SJSA1 (cell line): ENCODE measurements at regions not wholly inside any gene's neighbourhood (a gene's known extent, or its start where the extent isn't known, plus 50 kb on each side); places are given as distances from the start of the nearest gene placed in this dataset.

Source experiments
- DNase-seq, 2 experiments: peaks; one replicate each; pipeline ENCODE4 v3.0.0-alpha.2; 2015 to 2020; ENCODE audit warnings: low spot score in 2 of 2, low read depth in 1 of 2
- H3K27ac ChIP-seq: fragments of 250-450 bp; sonication (Bioruptor Pico); 2 replicates; pipeline ENCODE4 v1.5.1; 2020; ENCODE audit warnings: mild to moderate bottlenecking, moderate library complexity
- H3K27me3 ChIP-seq: fragments of 250-450 bp; sonication (Bioruptor Pico); replicated peaks from 2 replicates; pipeline ENCODE4 v1.5.1; 2020; ENCODE audit warnings: mild to moderate bottlenecking, moderate library complexity
- H3K36me3 ChIP-seq: fragments of 250-450 bp; sonication (Bioruptor Pico); 2 replicates; pipeline ENCODE4 v1.5.1; 2020; ENCODE audit warnings: mild to moderate bottlenecking
- H3K4me1 ChIP-seq: fragments of 250-450 bp; sonication (Bioruptor Pico); replicated peaks from 2 replicates; pipeline ENCODE4 v1.6.1; 2021; ENCODE audit warnings: mild to moderate bottlenecking
- H3K4me3 ChIP-seq: fragments of 250-450 bp; sonication (Bioruptor Pico); 2 replicates; pipeline ENCODE4 v1.5.1; 2020; ENCODE audit warnings: mild to moderate bottlenecking
- H3K9me3 ChIP-seq: fragments of 250-450 bp; sonication (Bioruptor Pico); replicated peaks from 2 replicates; pipeline ENCODE4 v1.5.1; 2020; ENCODE audit warnings: mild to moderate bottlenecking

- Histone ChIP-seq H3K36me3 (no peaks in the 10 kb centered on the region), H3K27ac (no peak overlapping the region), H3K4me1 (no peaks in the 10 kb centered on the region), H3K4me3 (no peak overlapping the region), H3K9me3 (no peaks in the 10 kb centered on the region), H3K27me3 (no peaks in the 10 kb centered on the region)
- no peak for DNase-seq
Observed at GRCh38 chr9:28934111-28934510, 1360.8 kb upstream of the C9orf72 start.

GRCh38 chr9:28938981-28939380 is 1365.7 kb upstream of the C9orf72 start:
- Histone ChIP-seq H3K27ac (no peak overlapping the region), H3K9me3 (no peaks in the 10 kb centered on the region), H3K4me3 (no peak overlapping the region), H3K36me3 (no peaks in the 10 kb centered on the region), H3K4me1 (no peaks in the 10 kb centered on the region), H3K27me3 (no peaks in the 10 kb centered on the region)
- DNase-seq: no peak

- no peak overlapping the region for H3K27ac ChIP-seq
- H3K27me3 ChIP-seq: no peaks in the 10 kb centered on the region
- H3K36me3 ChIP-seq: no peaks in the 10 kb centered on the region
- H3K4me3 ChIP-seq: no peak overlapping the region
- H3K4me1 ChIP-seq: no peaks in the 10 kb centered on the region
- H3K9me3 ChIP-seq: no peaks in the 10 kb centered on the region
- no peak for DNase-seq
Observed at GRCh38 chr9:28941856-28942255, 1368.6 kb upstream of the C9orf72 start.

- DNase-seq: no peak
- Histone ChIP-seq H3K27ac (no peak overlapping the region), H3K4me3 (no peak overlapping the region), H3K27me3 (no peaks in the 10 kb centered on the region), H3K9me3 (no peaks in the 10 kb centered on the region), H3K4me1 (no peaks in the 10 kb centered on the region), H3K36me3 (no peaks in the 10 kb centered on the region)
Observed at GRCh38 chr9:28942941-28943340, 1369.7 kb upstream of the C9orf72 start.

GRCh38 chr9:28946648-28947047 is 1373.4 kb upstream of the C9orf72 start:
- DNase-seq: no peak
- Histone ChIP-seq H3K4me3 (no peak overlapping the region), H3K4me1 (no peaks in the 10 kb centered on the region), H3K27ac (no peak overlapping the region), H3K9me3 (no peaks in the 10 kb centered on the region), H3K36me3 (no peaks in the 10 kb centered on the region), H3K27me3 (no peaks in the 10 kb centered on the region)

DNA sequence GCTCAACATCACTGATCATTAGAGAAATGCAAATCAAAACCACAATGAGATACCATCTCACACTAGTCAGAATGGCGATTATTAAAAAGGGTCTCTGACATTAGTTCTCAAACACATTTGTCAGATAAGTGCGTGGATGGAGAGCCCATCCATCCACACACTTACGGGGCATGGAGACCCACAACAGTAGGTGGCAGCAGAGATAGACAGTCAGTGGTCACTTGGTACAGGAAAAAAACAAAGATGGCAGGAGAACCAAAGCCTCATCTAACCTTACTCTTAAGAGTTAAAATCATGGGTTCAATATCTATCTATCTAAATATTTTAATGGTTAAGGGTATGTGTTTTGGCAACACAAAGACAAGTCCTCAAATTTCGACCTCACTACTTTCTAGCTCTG is 1378.7 kb upstream of the C9orf72 start:
- H3K27me3 ChIP-seq: no peaks in the 10 kb centered on the region
- DNase-seq: no peak
- H3K4me3 ChIP-seq: no peak overlapping the region

DNA sequence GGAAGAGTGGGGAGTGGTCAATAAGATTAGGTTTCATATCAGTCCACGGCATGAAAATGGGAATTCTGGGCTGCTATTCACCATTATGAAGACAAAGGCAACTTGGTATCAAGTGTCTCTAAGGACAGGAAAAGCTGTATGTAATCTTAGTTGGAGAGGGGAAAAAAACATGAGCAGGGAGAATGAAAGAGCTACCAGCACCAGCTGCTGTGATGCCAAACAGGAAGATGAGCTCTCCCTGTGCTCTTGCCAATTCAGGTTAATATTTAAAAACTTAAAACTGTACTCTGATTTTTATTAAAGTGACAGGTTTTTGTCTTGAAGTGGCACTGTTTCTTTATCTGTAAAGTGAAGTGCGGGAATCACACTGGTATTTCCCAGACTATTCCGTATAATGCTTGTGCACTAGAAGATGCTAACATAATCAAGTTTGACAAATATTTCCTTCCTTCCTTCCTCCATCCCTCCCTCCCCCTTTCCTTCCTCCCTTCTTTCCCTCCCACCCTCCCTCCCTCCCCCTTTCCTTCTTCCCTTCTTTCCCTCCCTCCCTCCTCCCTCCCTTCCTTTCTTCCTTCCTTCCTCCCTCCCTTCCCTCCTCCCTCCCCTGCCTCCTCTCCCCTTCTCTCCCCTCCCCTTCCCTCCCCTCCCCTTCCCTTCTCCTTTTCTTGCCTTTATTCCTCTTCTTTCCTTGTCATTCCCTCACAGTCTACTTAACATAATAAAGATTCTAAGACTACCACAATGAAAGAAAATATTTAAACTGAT is 1383.0 kb upstream of the C9orf72 start:
- Histone ChIP-seq H3K27ac (no peak overlapping the region), H3K4me3 (no peak overlapping the region), H3K27me3 (no peaks in the 10 kb centered on the region), H3K9me3 (no peaks in the 10 kb centered on the region), H3K36me3 (no peaks in the 10 kb centered on the region), H3K4me1 (no peaks in the 10 kb centered on the region)
- no peak for DNase-seq

More for the DNA sequence above, 1378.7 kb upstream of the C9orf72 start:
- no peak overlapping the region for H3K27ac ChIP-seq
- H3K9me3 ChIP-seq: no peaks in the 10 kb centered on the region
- no peaks in the 10 kb centered on the region for H3K36me3 ChIP-seq
- H3K4me1 ChIP-seq: no peaks in the 10 kb centered on the region

DNA sequence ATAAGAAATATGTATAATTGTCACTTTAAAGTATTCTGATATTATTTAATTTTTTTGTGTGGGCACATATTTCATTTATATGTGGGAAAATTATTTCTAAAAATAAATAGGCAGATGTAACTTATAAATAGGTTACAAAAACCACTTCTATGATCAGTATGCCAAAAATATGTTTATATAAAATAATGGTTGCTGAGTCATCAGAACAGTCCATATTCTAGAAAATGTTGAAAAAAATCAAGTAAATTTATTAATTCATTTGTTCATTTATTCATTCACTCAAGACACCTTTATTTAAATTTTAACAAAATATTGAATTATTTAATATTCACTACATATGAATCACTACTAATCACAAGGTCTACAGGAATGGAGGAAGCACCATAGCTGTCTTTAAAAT is 1387.3 kb upstream of the C9orf72 start:
- Histone ChIP-seq H3K27ac (no peak overlapping the region), H3K9me3 (no peaks in the 10 kb centered on the region), H3K27me3 (no peaks in the 10 kb centered on the region), H3K4me3 (no peak overlapping the region), H3K36me3 (no peaks in the 10 kb centered on the region), H3K4me1 (no peaks in the 10 kb centered on the region)
- DNase-seq: no peak

GRCh38 chr9:28961623-28962022 is 1388.3 kb upstream of the C9orf72 start:
- H3K27ac ChIP-seq: no peak overlapping the region
- H3K4me3 ChIP-seq: no peak overlapping the region

GRCh38 chr9:28967226-28967625 is 1393.9 kb upstream of the C9orf72 start:
- Histone ChIP-seq H3K36me3 (no peaks in the 10 kb centered on the region), H3K4me1 (no peaks in the 10 kb centered on the region), H3K9me3 (no peaks in the 10 kb centered on the region), H3K4me3 (no peak overlapping the region), H3K27me3 (no peaks in the 10 kb centered on the region), H3K27ac (no peak overlapping the region)
- no peak for DNase-seq

More at GRCh38 chr9:28961623-28962022, 1388.3 kb upstream of the C9orf72 start:
- H3K4me1 ChIP-seq: no peaks in the 10 kb centered on the region
- no peak for DNase-seq
- no peaks in the 10 kb centered on the region for H3K36me3 ChIP-seq
- H3K27me3 ChIP-seq: no peaks in the 10 kb centered on the region
- no peaks in the 10 kb centered on the region for H3K9me3 ChIP-seq

DNA sequence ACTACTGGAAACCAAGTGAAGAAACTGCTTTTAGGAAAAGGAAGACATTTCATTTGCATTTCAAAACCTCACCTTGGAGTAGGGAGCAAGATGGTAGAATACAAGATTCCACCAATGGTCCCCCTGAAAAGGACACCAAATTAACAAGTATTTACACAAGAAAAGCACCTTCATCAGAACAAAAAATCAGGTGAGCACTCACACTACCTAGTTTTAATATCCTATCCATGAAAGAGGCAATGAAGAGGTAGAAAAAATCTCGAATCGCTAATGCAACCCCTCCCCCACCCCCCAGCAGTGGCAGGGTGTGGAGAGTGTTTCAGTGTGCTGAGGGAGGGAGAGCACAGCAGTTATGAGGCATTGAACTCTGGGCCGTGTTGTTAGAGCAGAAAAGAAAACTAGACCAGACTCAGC is 1397.0 kb upstream of the C9orf72 start:
- no peak for DNase-seq
- no peaks in the 10 kb centered on the region for H3K36me3 ChIP-seq
- no peaks in the 10 kb centered on the region for H3K4me1 ChIP-seq
- H3K27me3 ChIP-seq: no peaks in the 10 kb centered on the region
- no peak overlapping the region for H3K4me3 ChIP-seq
- no peak overlapping the region for H3K27ac ChIP-seq
- H3K9me3 ChIP-seq: no peaks in the 10 kb centered on the region

DNA sequence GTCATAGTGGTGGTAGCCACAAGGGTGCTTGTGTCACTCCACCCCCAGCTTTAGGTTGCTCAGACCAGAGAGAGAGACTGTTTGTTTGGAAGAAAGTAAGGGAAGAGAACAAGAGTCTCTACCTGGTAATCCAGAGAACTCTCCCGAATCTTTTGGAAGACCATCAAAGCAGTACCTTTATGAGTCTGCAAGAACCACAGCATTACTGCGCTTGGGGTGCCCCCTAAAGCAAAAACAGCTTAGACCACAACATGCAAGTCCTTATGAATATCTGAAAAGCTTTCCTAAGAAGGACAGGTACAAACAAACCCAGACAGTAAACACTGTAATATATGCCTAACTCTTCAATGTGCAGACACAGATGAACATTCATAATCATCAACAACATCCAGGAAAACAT is 1398.6 kb upstream of the C9orf72 start:
- H3K4me1 ChIP-seq: no peaks in the 10 kb centered on the region
- no peak for DNase-seq
- H3K36me3 ChIP-seq: no peaks in the 10 kb centered on the region
- H3K27me3 ChIP-seq: no peaks in the 10 kb centered on the region
- no peaks in the 10 kb centered on the region for H3K9me3 ChIP-seq
- H3K4me3 ChIP-seq: no peak overlapping the region
- H3K27ac ChIP-seq: no peak overlapping the region

GRCh38 chr9:28976250-28976649 is 1403.0 kb upstream of the C9orf72 start:
- no peaks in the 10 kb centered on the region for H3K9me3 ChIP-seq
- no peak overlapping the region for H3K4me3 ChIP-seq
- no peaks in the 10 kb centered on the region for H3K4me1 ChIP-seq
- DNase-seq: no peak
- H3K27me3 ChIP-seq: no peaks in the 10 kb centered on the region
- H3K36me3 ChIP-seq: no peaks in the 10 kb centered on the region
- no peak overlapping the region for H3K27ac ChIP-seq

DNA sequence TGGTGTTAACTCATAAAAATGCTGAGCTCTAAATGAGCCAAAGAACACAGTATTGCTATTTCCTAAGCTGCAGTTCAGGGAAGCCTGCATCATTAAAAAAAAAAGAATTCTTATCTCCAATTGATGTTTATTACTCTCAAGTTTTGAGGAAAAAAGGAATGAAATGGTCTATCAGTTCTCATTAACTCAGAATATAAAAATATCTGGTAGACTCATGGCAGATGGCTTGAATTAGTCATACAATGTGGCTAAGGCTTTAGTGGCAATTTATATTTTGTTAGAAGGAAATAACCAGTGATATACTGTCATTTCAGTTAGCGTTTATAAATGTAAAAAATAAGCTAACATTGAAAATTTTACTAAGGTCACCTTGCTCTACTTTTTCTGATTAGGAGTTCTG is 1403.4 kb upstream of the C9orf72 start:
- H3K9me3 ChIP-seq: no peaks in the 10 kb centered on the region
- no peak overlapping the region for H3K27ac ChIP-seq
- no peaks in the 10 kb centered on the region for H3K4me1 ChIP-seq
- no peaks in the 10 kb centered on the region for H3K36me3 ChIP-seq
- DNase-seq: no peak
- no peaks in the 10 kb centered on the region for H3K27me3 ChIP-seq
- H3K4me3 ChIP-seq: no peak overlapping the region

- no peak for DNase-seq
- H3K27ac ChIP-seq: no peak overlapping the region
- H3K4me1 ChIP-seq: no peaks in the 10 kb centered on the region
- H3K9me3 ChIP-seq: no peaks in the 10 kb centered on the region
- H3K27me3 ChIP-seq: no peaks in the 10 kb centered on the region
- H3K4me3 ChIP-seq: no peak overlapping the region
- H3K36me3 ChIP-seq: no peaks in the 10 kb centered on the region
Observed at GRCh38 chr9:28981129-28981528, 1407.8 kb upstream of the C9orf72 start.
